ENCODE measurements at regions not wholly inside any gene's neighbourhood (a gene's known extent, or its start where the extent isn't known, plus 50 kb on each side); places are given as distances from the start of the nearest gene placed in this dataset.

- no peaks in the 10 kb centered on the region for H4K20me1 ChIP-seq (ENCODE audit: control insufficient read depth, extremely low read depth, insufficient read depth, low read length)
- DNase-seq (ENCODE audit: low read depth, low spot score) (no peak), FAIRE-seq (no peak)
- H3K9me1 ChIP-seq (ENCODE audit: control insufficient read depth, extremely low read depth, insufficient read depth, low read length), result no peaks in the 10 kb centered on the region
- no peaks in the 10 kb centered on the region for H3K27me3 ChIP-seq (ENCODE audit: control insufficient read depth, extremely low read depth, insufficient read depth, low read length)
- H3K79me2 ChIP-seq (ENCODE audit: control insufficient read depth, insufficient read depth, low read length), result no peaks in the 10 kb centered on the region
- no peak overlapping the region for H3K4me2 ChIP-seq (ENCODE audit: control insufficient read depth, extremely low read depth, insufficient read depth, low read depth, low read length)
- H3K9ac ChIP-seq (ENCODE audit: control insufficient read depth, extremely low read depth, insufficient read depth, low read length), result no peak overlapping the region
- no peaks in the 10 kb centered on the region for H3K9me3 ChIP-seq (ENCODE audit: control insufficient read depth, low read depth, low read length)
- dilution Hi-C loops (cut with MboI; ENCODE audit: extremely low pct_ligation_motif_present, low sequenced_read_pairs), result no loop called here
- TF ChIP-seq CTCF (optimal IDR thresholded peaks at IDR 0.05 in 1 of 3, IDR thresholded peaks at IDR 0.05 in 1 of 3, conservative IDR thresholded peaks at IDR 0.05 in 1 of 3; ENCODE audit: extremely low read depth in 1 of 3, insufficient read depth in 2 of 3, low read length in 3 of 3) (no peak), EZH2 (IDR thresholded peaks at IDR 0.05; ENCODE audit: low read length) (no peak)
- H3K27ac ChIP-seq (ENCODE audit: control insufficient read depth, insufficient read depth, low read length), result no peak overlapping the region
- H3K4me1 ChIP-seq (ENCODE audit: control insufficient read depth, extremely low read depth, insufficient read depth, low read length), result no peaks in the 10 kb centered on the region
- H3K36me3 ChIP-seq (ENCODE audit: control insufficient read depth in 2 of 2, extremely low read depth in 1 of 2, insufficient read depth in 2 of 2, low read length in 2 of 2), result no peaks in the 10 kb centered on the region
- H2AFZ ChIP-seq (ENCODE audit: control insufficient read depth, low read length), result no peak overlapping the region
- no peak overlapping the region for H3K4me3 ChIP-seq (ENCODE audit: control insufficient read depth in 2 of 3, extremely low read depth in 1 of 3, insufficient read depth in 2 of 3, low read depth in 1 of 3, low read length in 3 of 3)
Measured at GRCh38 chr2:167764772-167765341, 482.5 kb downstream of the STK39 start.

GRCh38 chr2:167761465-167762136, 485.8 kb downstream of the STK39 start:
- no peaks in the 10 kb centered on the region for H4K20me1 ChIP-seq (ENCODE audit: control insufficient read depth, extremely low read depth, insufficient read depth, low read length)
- no peak overlapping the region for H3K27ac ChIP-seq (ENCODE audit: control insufficient read depth, insufficient read depth, low read length)
- no peak overlapping the region for H3K9ac ChIP-seq (ENCODE audit: control insufficient read depth, extremely low read depth, insufficient read depth, low read length)
- dilution Hi-C loops (cut with MboI; ENCODE audit: extremely low pct_ligation_motif_present, low sequenced_read_pairs), result no loop called here
- H3K36me3 ChIP-seq (ENCODE audit: control insufficient read depth in 2 of 2, extremely low read depth in 1 of 2, insufficient read depth in 2 of 2, low read length in 2 of 2), result no peaks in the 10 kb centered on the region
- TF ChIP-seq CTCF (optimal IDR thresholded peaks at IDR 0.05 in 1 of 3, IDR thresholded peaks at IDR 0.05 in 1 of 3, conservative IDR thresholded peaks at IDR 0.05 in 1 of 3; ENCODE audit: extremely low read depth in 1 of 3, insufficient read depth in 2 of 3, low read length in 3 of 3) (no peak), EZH2 (IDR thresholded peaks at IDR 0.05; ENCODE audit: low read length) (no peak)
- no peaks in the 10 kb centered on the region for H3K9me1 ChIP-seq (ENCODE audit: control insufficient read depth, extremely low read depth, insufficient read depth, low read length)
- DNase-seq (ENCODE audit: low read depth, low spot score) (no peak), FAIRE-seq (no peak)
- H3K79me2 ChIP-seq (ENCODE audit: control insufficient read depth, insufficient read depth, low read length), result no peaks in the 10 kb centered on the region
- H3K4me3 ChIP-seq (ENCODE audit: control insufficient read depth in 2 of 3, extremely low read depth in 1 of 3, insufficient read depth in 2 of 3, low read depth in 1 of 3, low read length in 3 of 3), result no peak overlapping the region
- no peaks in the 10 kb centered on the region for H3K27me3 ChIP-seq (ENCODE audit: control insufficient read depth, extremely low read depth, insufficient read depth, low read length)
- H3K4me1 ChIP-seq (ENCODE audit: control insufficient read depth, extremely low read depth, insufficient read depth, low read length), result no peaks in the 10 kb centered on the region
- H3K9me3 ChIP-seq (ENCODE audit: control insufficient read depth, low read depth, low read length), result no peaks in the 10 kb centered on the region
- no peak overlapping the region for H3K4me2 ChIP-seq (ENCODE audit: control insufficient read depth, extremely low read depth, insufficient read depth, low read depth, low read length)
- H2AFZ ChIP-seq (ENCODE audit: control insufficient read depth, low read length), result no peak overlapping the region

All from keratinocyte (primary cell).